ENCODE measurements at regions not wholly inside any gene's neighbourhood (a gene's known extent, or its start where the extent isn't known, plus 50 kb on each side); places are given as distances from the start of the nearest gene placed in this dataset.

DNA sequence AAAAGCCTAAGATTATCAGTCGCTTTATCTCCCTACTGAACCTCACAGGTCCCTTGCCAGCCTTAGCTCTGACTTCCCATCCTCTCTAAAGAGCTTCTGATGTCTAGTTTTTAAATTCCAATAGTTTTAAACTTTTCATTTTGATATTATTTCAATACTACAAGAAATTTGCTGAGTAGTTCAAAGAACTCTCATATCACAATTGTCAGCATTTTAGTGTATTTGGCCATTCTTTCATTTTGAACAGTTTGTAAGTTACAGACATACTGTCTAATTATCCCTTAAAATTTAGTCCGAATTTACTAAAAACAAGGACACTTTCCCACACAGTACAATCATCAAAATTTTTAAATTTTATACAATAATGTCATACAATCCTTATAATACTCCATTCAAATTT, 666.8 kb upstream of the SETBP1 start:
- peaks cover 9% of the 10 kb centered on the region for H3K9me3 Mint-ChIP-seq
- no peaks in the 10 kb centered on the region for H3K27me3 Mint-ChIP-seq (ENCODE audit: low read depth)
- POLR2A ChIA-PET, result interaction anchor here (1.0 kb wide), 1 partner anchor 17 kb away, joined by 3 read pairs; no protein-coding TSS in a partner anchor
- H3K27ac Mint-ChIP-seq, result no peak overlapping the region
- no peaks in the 10 kb centered on the region for H3K36me3 Mint-ChIP-seq
- H3K4me3 Mint-ChIP-seq, result no peak overlapping the region
- H3K4me1 Mint-ChIP-seq, result no peaks in the 10 kb centered on the region
- CTCF ChIA-PET, result no interaction called here
- no peak for DNase-seq (ENCODE audit: low spot score)
- no peak for TF ChIP-seq ZMAT4 (CRISPR knock-in tag; IDR thresholded peaks at IDR 0.05)
- TF ChIP-seq SMAD3 (CRISPR knock-in tag; IDR thresholded peaks at IDR 0.05; ENCODE audit: borderline replicate concordance), result no peak
- TF ChIP-seq, protein P1, sequence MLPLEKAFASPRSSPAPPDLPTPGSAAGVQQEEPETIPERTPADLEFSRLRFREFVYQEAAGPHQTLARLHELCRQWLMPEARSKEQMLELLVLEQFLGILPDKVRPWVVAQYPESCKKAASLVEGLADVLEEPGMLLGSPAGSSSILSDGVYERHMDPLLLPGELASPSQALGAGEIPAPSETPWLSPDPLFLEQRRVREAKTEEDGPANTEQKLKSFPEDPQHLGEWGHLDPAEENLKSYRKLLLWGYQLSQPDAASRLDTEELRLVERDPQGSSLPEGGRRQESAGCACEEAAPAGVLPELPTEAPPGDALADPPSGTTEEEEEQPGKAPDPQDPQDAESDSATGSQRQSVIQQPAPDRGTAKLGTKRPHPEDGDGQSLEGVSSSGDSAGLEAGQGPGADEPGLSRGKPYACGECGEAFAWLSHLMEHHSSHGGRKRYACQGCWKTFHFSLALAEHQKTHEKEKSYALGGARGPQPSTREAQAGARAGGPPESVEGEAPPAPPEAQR (CRISPR knock-in tag; IDR thresholded peaks at IDR 0.05), result no peak
- no peak for TF ChIP-seq TP53 (CRISPR knock-in tag; IDR thresholded peaks at IDR 0.05)
- TF ChIP-seq ZNF423 (CRISPR knock-in tag; IDR thresholded peaks at IDR 0.05), result no peak
- no peak for TF ChIP-seq FOXK1 (CRISPR knock-in tag; IDR thresholded peaks at IDR 0.05)
- no peak for TF ChIP-seq SP1 (CRISPR knock-in tag; conservative IDR thresholded peaks at IDR 0.05)
- TF ChIP-seq NFYB (CRISPR knock-in tag; conservative IDR thresholded peaks at IDR 0.05; ENCODE audit: low read depth), result no peak
- no peak for TF ChIP-seq TCF7 (CRISPR knock-in tag; IDR thresholded peaks at IDR 0.05; ENCODE audit: low read depth)
- no peak for TF ChIP-seq FOXJ3 (CRISPR knock-in tag; IDR thresholded peaks at IDR 0.05; ENCODE audit: borderline replicate concordance)
- TF ChIP-seq NR2C2 (CRISPR knock-in tag; IDR thresholded peaks at IDR 0.05), result no peak
- TF ChIP-seq, protein P2, sequence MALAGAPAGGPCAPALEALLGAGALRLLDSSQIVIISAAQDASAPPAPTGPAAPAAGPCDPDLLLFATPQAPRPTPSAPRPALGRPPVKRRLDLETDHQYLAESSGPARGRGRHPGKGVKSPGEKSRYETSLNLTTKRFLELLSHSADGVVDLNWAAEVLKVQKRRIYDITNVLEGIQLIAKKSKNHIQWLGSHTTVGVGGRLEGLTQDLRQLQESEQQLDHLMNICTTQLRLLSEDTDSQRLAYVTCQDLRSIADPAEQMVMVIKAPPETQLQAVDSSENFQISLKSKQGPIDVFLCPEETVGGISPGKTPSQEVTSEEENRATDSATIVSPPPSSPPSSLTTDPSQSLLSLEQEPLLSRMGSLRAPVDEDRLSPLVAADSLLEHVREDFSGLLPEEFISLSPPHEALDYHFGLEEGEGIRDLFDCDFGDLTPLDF (CRISPR knock-in tag; IDR thresholded peaks at IDR 0.05), result no peak
- ATAC-seq, result no peak

DNA sequence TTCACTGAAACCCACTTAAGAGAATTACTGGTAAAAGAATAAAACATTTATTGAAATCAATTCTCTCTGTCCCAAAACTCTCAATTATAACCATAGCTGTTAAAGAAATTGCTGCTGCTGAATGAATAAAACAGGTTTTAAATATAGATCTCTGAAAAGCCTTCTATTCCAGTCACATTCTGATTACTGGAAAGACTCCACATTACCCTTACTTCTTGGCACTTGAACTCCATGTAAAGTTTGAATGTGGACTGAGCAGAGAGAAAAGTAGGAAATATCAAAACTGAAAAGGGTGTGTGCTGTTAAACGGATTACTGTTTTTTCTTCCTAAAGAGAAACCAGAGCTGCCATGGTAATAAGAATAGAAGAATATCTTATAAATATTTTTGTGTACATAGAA, 655.3 kb upstream of the SETBP1 start:
- DNase-seq (ENCODE audit: low spot score), result no peak

More for the DNA sequence above, 655.3 kb upstream of the SETBP1 start:
- Mint-ChIP-seq H3K4me1 (peaks cover 3% of the 10 kb centered on the region; the same call in 1 of the 2 replicates), H3K4me3 (no peak overlapping the region), H3K27ac (no peak overlapping the region), H3K36me3 (peaks cover 51% of the 10 kb centered on the region), H3K27me3 (ENCODE audit: low read depth) (peaks cover 8% of the 10 kb centered on the region; the same call in 1 of the 2 replicates), H3K9me3 (peaks cover 62% of the 10 kb centered on the region)
- ChIA-PET POLR2A (no interaction called here), CTCF (no interaction called here)
- TF ChIP-seq CREB1 (CRISPR knock-in tag; IDR thresholded peaks at IDR 0.05) (no peak), CDX4 (CRISPR knock-in tag; IDR thresholded peaks at IDR 0.05; ENCODE audit: borderline replicate concordance) (no peak), PRDM15 (CRISPR knock-in tag; IDR thresholded peaks at IDR 0.05) (no peak), IRF2 (CRISPR knock-in tag; IDR thresholded peaks at IDR 0.05; ENCODE audit: borderline replicate concordance, low read depth) (no peak), HMGA2 (CRISPR knock-in tag; IDR thresholded peaks at IDR 0.05) (no peak)
- TF ChIP-seq, protein P3, sequence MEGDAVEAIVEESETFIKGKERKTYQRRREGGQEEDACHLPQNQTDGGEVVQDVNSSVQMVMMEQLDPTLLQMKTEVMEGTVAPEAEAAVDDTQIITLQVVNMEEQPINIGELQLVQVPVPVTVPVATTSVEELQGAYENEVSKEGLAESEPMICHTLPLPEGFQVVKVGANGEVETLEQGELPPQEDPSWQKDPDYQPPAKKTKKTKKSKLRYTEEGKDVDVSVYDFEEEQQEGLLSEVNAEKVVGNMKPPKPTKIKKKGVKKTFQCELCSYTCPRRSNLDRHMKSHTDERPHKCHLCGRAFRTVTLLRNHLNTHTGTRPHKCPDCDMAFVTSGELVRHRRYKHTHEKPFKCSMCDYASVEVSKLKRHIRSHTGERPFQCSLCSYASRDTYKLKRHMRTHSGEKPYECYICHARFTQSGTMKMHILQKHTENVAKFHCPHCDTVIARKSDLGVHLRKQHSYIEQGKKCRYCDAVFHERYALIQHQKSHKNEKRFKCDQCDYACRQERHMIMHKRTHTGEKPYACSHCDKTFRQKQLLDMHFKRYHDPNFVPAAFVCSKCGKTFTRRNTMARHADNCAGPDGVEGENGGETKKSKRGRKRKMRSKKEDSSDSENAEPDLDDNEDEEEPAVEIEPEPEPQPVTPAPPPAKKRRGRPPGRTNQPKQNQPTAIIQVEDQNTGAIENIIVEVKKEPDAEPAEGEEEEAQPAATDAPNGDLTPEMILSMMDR (IDR thresholded peaks at IDR 0.05), result no peak
- TF ChIP-seq, protein P4, sequence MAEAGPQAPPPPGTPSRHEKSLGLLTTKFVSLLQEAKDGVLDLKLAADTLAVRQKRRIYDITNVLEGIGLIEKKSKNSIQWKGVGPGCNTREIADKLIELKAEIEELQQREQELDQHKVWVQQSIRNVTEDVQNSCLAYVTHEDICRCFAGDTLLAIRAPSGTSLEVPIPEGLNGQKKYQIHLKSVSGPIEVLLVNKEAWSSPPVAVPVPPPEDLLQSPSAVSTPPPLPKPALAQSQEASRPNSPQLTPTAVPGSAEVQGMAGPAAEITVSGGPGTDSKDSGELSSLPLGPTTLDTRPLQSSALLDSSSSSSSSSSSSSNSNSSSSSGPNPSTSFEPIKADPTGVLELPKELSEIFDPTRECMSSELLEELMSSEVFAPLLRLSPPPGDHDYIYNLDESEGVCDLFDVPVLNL (CRISPR knock-in tag; IDR thresholded peaks at IDR 0.05; ENCODE audit: borderline replicate concordance, low read depth), result no peak
- ATAC-seq, result no peak
